Psoas muscle (tissue), 7 donors: ENCODE measurements at regions not wholly inside any gene's neighbourhood (a gene's known extent, or its start where the extent isn't known, plus 50 kb on each side); places are given as distances from the start of the nearest gene placed in this dataset.

Experiments
- ATAC-seq, 4 donors: fragments of 200-7000 bp; cut with Tn5 transposase; one replicate each; pipeline ENCODE4 v1.9.1; 2020; ENCODE audit warnings: moderate library complexity in 3 of 4, mild to moderate bottlenecking in 2 of 4
- DNase-seq, 2 donors: peaks; one replicate each; pipeline ENCODE4 v3.0.0-alpha.2; 2020
- H3K27ac ChIP-seq: fragments of 200-600 bp; one replicate; pipeline ENCODE4 v1.8.0; 2022
- H3K27me3 ChIP-seq, 3 donors: fragments of 200-600 bp in 1 of 3; one replicate each; pipeline versions ENCODE4 v1.6.1 to v1.8.0; 2013 to 2022; ENCODE audit warnings: low read length in 2 of 3, mild to moderate bottlenecking in 2 of 3, moderate library complexity in 1 of 3; ENCODE audit not compliant: insufficient read depth in 3 of 3
- H3K36me3 ChIP-seq, 2 donors: fragments of 200-600 bp in 1 of 2; one replicate each; pipeline versions ENCODE4 v1.6.1 to v1.8.0; 2013 to 2022; ENCODE audit warnings: low read depth in 1 of 2, mild to moderate bottlenecking in 1 of 2, moderate library complexity in 1 of 2; ENCODE audit not compliant: insufficient read depth in 1 of 2
- H3K4me1 ChIP-seq: fragments of 200-600 bp; one replicate; pipeline ENCODE4 v1.8.0; 2022
- H3K4me3 ChIP-seq: fragments of 200-600 bp; one replicate; pipeline ENCODE4 v1.8.0; 2022; ENCODE audit warnings: mild to moderate bottlenecking
- H3K9me3 ChIP-seq: fragments of 200-600 bp; one replicate; pipeline ENCODE4 v1.8.0; 2022
- CTCF ChIP-seq: fragments of 200-600 bp; IDR thresholded peaks from one replicate; pipeline ENCODE4 v1.8.0; 2022; ENCODE audit warnings: antibody characterized with exemption
- WGBS, 3 donors: extraction: QIAGEN DNeasy Blood & Tissue Kit; methylation state at CpG; one replicate each; pipeline versions ENCODE4 v1.1.6 to v1.1.7; 2013; 5-methylcytosine and 5-hydroxymethylcytosine counted together
- intact Hi-C, 2 donors: fragments of 100-400 bp; cut with DNase I; formaldehyde crosslinking; loops; one replicate each; pipeline versions ENCODE4 v1.11.0 to v1.14.2; 2022
- donor health status: healthy with polysubstance abuse.
- donor health status: DM: no; HTN: no; CAD: no; lungs with moderate emphysema.
- donor health status: Bipolar disorder and iron deficiency.
- donor health status: healthy.
- donor health status: DM: yes; HTN: yes; CAD: no.
- donor health status: DM: no; HTN: no; CAD: no.
- donor health status: DM: yes; HTN: yes; CAD: no.

GRCh38 chr2:84187258-84187657 is 271.8 kb downstream of the SUCLG1 start:
- intact Hi-C loops: no loop called here
- ATAC-seq: no peak
- H3K9me3 ChIP-seq: no peaks in the 10 kb centered on the region

GRCh38 chr2:84181927-84182326 is 277.2 kb downstream of the SUCLG1 start:
- intact Hi-C loops: no loop called here
- TF ChIP-seq CTCF: no peak
- Histone ChIP-seq H3K4me1 (no peaks in the 10 kb centered on the region), H3K36me3 (no peaks in the 10 kb centered on the region), H3K4me3 (no peak overlapping the region), H3K27me3 (no peaks in the 10 kb centered on the region), H3K9me3 (no peaks in the 10 kb centered on the region), H3K27ac (no peak overlapping the region)
- no peak for ATAC-seq
- DNase-seq: no peak
- 37 to 45% (median 40%) methylated on average over 2 of the region's 2 CpGs for WGBS, 3 donors

More at GRCh38 chr2:84187258-84187657, 271.8 kb downstream of the SUCLG1 start:
- Histone ChIP-seq H3K4me3 (no peak overlapping the region), H3K27ac (no peak overlapping the region), H3K27me3 (no peaks in the 10 kb centered on the region), H3K4me1 (no peaks in the 10 kb centered on the region), H3K36me3 (no peaks in the 10 kb centered on the region)
- 56 to 64% (median 62%) methylated on average over 3 of the region's 3 CpGs for WGBS, 3 donors
- no peak for TF ChIP-seq CTCF
- no peak for DNase-seq

GRCh38 chr2:84177733-84178132 is 281.3 kb downstream of the SUCLG1 start:
- WGBS, 3 donors: 76 to 78% (median 77%) methylated on average over 6 of the region's 6 CpGs
- no peaks in the 10 kb centered on the region for H3K9me3 ChIP-seq
- intact Hi-C loops: no loop called here
- H3K27ac ChIP-seq: no peak overlapping the region
- no peak overlapping the region for H3K4me3 ChIP-seq
- no peaks in the 10 kb centered on the region for H3K36me3 ChIP-seq
- ATAC-seq (no peak), DNase-seq (no peak)
- TF ChIP-seq CTCF: no peak
- no peaks in the 10 kb centered on the region for H3K27me3 ChIP-seq
- no peaks in the 10 kb centered on the region for H3K4me1 ChIP-seq

GRCh38 chr2:84175970-84176369 is 283.1 kb downstream of the SUCLG1 start:
- intact Hi-C loops: no loop called here
- Histone ChIP-seq H3K4me3 (no peak overlapping the region), H3K9me3 (no peaks in the 10 kb centered on the region), H3K36me3 (no peaks in the 10 kb centered on the region), H3K27me3 (no peaks in the 10 kb centered on the region), H3K27ac (no peak overlapping the region), H3K4me1 (no peaks in the 10 kb centered on the region)
- no peak for TF ChIP-seq CTCF
- 83 to 91% (median 89%) methylated on average over 3 of the region's 3 CpGs for WGBS, 3 donors
- ATAC-seq: no peak
- DNase-seq: no peak

GRCh38 chr2:84175340-84175739 is 283.7 kb downstream of the SUCLG1 start:
- H3K27ac ChIP-seq: no peak overlapping the region

More at GRCh38 chr2:84175340-84175739, 283.7 kb downstream of the SUCLG1 start:
- ATAC-seq: no peak
- no peak for DNase-seq
- intact Hi-C loops: no loop called here
- no peaks in the 10 kb centered on the region for H3K9me3 ChIP-seq
- TF ChIP-seq CTCF: no peak
- no peaks in the 10 kb centered on the region for H3K4me1 ChIP-seq
- no peaks in the 10 kb centered on the region for H3K27me3 ChIP-seq
- H3K4me3 ChIP-seq: no peak overlapping the region
- WGBS, 3 donors: 33 to 58% (median 50%) methylated on average over 1 of the region's 1 CpG
- no peaks in the 10 kb centered on the region for H3K36me3 ChIP-seq
